ENCODE measurements at regions not wholly inside any gene's neighbourhood (a gene's known extent, or its start where the extent isn't known, plus 50 kb on each side); places are given as distances from the start of the nearest gene placed in this dataset.

DNA sequence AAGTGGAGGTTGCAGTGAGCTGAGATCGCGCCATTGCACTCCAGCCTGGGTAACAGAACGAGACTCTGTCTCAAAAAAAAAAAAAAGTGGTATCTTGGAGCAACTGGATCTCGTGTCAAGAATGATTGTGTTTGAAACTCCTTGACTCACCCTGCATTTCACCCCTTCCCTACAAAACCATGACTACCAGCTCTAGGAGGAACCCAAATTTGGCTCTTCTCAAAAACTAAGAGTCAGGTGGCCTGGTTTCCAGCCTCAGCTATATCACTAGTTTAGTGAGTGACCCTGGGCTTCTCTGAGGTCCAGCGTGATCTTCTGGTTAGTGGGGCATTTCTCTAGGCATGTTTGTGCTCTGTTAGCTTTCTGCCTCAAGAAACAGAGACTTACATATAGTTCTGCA is 222.1 kb downstream of the FAM43A start:
- H2BK120ac ChIP-seq (ENCODE audit: low read depth, low read length, poor library complexity, severe bottlenecking) = no peak overlapping the region
- H3K14ac ChIP-seq (ENCODE audit: insufficient read depth, low read length) = no peak overlapping the region
- H3K9me3 Mint-ChIP-seq = peaks cover 14 to 16% of the 10 kb centered on the region in 2 experiments
- no peaks in the 10 kb centered on the region for H3K9me3 ChIP-seq (ENCODE audit: control insufficient read depth, low read depth, low read length)
- H3K27ac Mint-ChIP-seq = no peak overlapping the region
- H3K27ac ChIP-seq (ENCODE audit: insufficient read length, low read depth, low read length) = no peak overlapping the region
- no peak overlapping the region for H4K91ac ChIP-seq (ENCODE audit: insufficient read length, low read depth, low read length)
- H4K5ac ChIP-seq (ENCODE audit: insufficient read length, low read depth, low read length) = no peak overlapping the region
- H3K23ac ChIP-seq (ENCODE audit: insufficient read length, low read depth, low read length) = no peak overlapping the region
- no peaks in the 10 kb centered on the region for H3K79me1 ChIP-seq (ENCODE audit: insufficient read depth, low read depth, low read length, poor library complexity, severe bottlenecking)
- no peak overlapping the region for H3K4ac ChIP-seq (ENCODE audit: low read depth, low read length)
- no peak overlapping the region for H3K18ac ChIP-seq (ENCODE audit: insufficient read length, low read depth, low read length)
- no peaks in the 10 kb centered on the region for H3K4me1 Mint-ChIP-seq
- H2BK15ac ChIP-seq (ENCODE audit: low read depth, low read length) = no peak overlapping the region
- no peak overlapping the region for H2AK5ac ChIP-seq (ENCODE audit: insufficient read length, low read length)
- H2BK5ac ChIP-seq (ENCODE audit: insufficient read length, low read length) = no peak overlapping the region
- no peaks in the 10 kb centered on the region for H3K23me2 ChIP-seq (ENCODE audit: insufficient read length, low read depth, low read length, poor library complexity, severe bottlenecking)
- no peak overlapping the region for H3K4me2 ChIP-seq (ENCODE audit: insufficient read depth, insufficient read length, low read length)
- H4K20me1 ChIP-seq (ENCODE audit: control insufficient read depth, insufficient read depth, insufficient read length) = no peaks in the 10 kb centered on the region
- H2AFZ ChIP-seq (ENCODE audit: low read length) = no peak overlapping the region
- H3K4me1 ChIP-seq (ENCODE audit: insufficient read depth, low read length) = no peaks in the 10 kb centered on the region
- peaks cover 7% of the 10 kb centered on the region; the same call in 1 of the 2 replicates for H3K27me3 Mint-ChIP-seq (ENCODE audit: low read depth)
- TF ChIP-seq, protein P1, sequence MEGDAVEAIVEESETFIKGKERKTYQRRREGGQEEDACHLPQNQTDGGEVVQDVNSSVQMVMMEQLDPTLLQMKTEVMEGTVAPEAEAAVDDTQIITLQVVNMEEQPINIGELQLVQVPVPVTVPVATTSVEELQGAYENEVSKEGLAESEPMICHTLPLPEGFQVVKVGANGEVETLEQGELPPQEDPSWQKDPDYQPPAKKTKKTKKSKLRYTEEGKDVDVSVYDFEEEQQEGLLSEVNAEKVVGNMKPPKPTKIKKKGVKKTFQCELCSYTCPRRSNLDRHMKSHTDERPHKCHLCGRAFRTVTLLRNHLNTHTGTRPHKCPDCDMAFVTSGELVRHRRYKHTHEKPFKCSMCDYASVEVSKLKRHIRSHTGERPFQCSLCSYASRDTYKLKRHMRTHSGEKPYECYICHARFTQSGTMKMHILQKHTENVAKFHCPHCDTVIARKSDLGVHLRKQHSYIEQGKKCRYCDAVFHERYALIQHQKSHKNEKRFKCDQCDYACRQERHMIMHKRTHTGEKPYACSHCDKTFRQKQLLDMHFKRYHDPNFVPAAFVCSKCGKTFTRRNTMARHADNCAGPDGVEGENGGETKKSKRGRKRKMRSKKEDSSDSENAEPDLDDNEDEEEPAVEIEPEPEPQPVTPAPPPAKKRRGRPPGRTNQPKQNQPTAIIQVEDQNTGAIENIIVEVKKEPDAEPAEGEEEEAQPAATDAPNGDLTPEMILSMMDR (conservative IDR thresholded peaks at IDR 0.05) = no peak
- no peaks in the 10 kb centered on the region for H3K79me2 ChIP-seq (ENCODE audit: insufficient read depth, low read length)
- no peak overlapping the region for H3T11ph ChIP-seq (ENCODE audit: low read length)
- DNase-seq = no peak
- WGBS (ENCODE audit: extremely low coverage, insufficient read length, low lambda C conversion rate) = no CpG with 5 or more reads among the region's 5 CpGs
- no peak overlapping the region for H4K8ac ChIP-seq (replicated peaks; ENCODE audit: insufficient read length, low read depth, low read length)
- H3K27me3 ChIP-seq (ENCODE audit: insufficient read depth, low read length) = no peaks in the 10 kb centered on the region
- no peak overlapping the region for H3K9ac ChIP-seq (ENCODE audit: extremely low read depth, insufficient read length, low read length)
- peaks cover 3 to 14% (median 4%) of the 10 kb centered on the region in 3 experiments; a peak in 6 of 7 replicates for H3K36me3 Mint-ChIP-seq (ENCODE audit: insufficient read depth in 1 of 3, low read depth in 3 of 3)
- H3K56ac ChIP-seq (ENCODE audit: insufficient read length, low read depth, low read length) = no peak overlapping the region
- H2BK20ac ChIP-seq (ENCODE audit: low read depth, low read length, poor library complexity, severe bottlenecking) = no peak overlapping the region
- no peak overlapping the region; a peak in 1 of 5 replicates for H3K4me3 Mint-ChIP-seq
- no peak overlapping the region for H2BK12ac ChIP-seq (ENCODE audit: insufficient read length, low read depth, low read length)
